Left ventricle myocardium inferior (tissue), 1 donor: ENCODE measurements at regions not wholly inside any gene's neighbourhood (a gene's known extent, or its start where the extent isn't known, plus 50 kb on each side); places are given as distances from the start of the nearest gene placed in this dataset.

Source experiments
- DNase-seq: peaks from one replicate; pipeline ENCODE4 v3.0.0-alpha.2; 2020
- H3K27ac ChIP-seq: fragments of 200-600 bp; replicated peaks from 2 replicates; pipeline ENCODE4 v1.8.0; 2021
- H3K27me3 ChIP-seq: fragments of 200-600 bp; 2 replicates; pipeline ENCODE4 v1.8.0; 2021; ENCODE audit warnings: low read depth
- H3K36me3 ChIP-seq: fragments of 200-600 bp; 2 replicates; pipeline ENCODE4 v1.8.0; 2021
- H3K4me1 ChIP-seq: fragments of 200-600 bp; 2 replicates; pipeline ENCODE4 v1.8.0; 2021
- H3K4me3 ChIP-seq: fragments of 200-600 bp; 2 replicates; pipeline ENCODE4 v1.8.0; 2021; ENCODE audit warnings: mild to moderate bottlenecking, moderate library complexity
- H3K9me3 ChIP-seq: fragments of 200-600 bp; replicated peaks from 2 replicates; pipeline ENCODE4 v1.8.0; 2021
- CTCF ChIP-seq: fragments of 200-600 bp; IDR thresholded peaks from 2 replicates; pipeline ENCODE4 v1.8.0; 2021; ENCODE audit warnings: antibody characterized with exemption, mild to moderate bottlenecking, borderline replicate concordance
- intact Hi-C: fragments of 100-400 bp; cut with micrococcal nuclease; formaldehyde crosslinking; loops from one replicate; pipeline ENCODE4 v1.11.0; 2022
- donor health status: DM: no; HTN: yes; CAD: no; lungs with severe emphysema.

- DNase-seq: no peak
- intact Hi-C loops: no loop called here
- no peaks in the 10 kb centered on the region for H3K36me3 ChIP-seq
- H3K27me3 ChIP-seq: no peaks in the 10 kb centered on the region
- H3K4me3 ChIP-seq: no peak overlapping the region
- no peaks in the 10 kb centered on the region for H3K4me1 ChIP-seq
- no peak overlapping the region for H3K27ac ChIP-seq
- TF ChIP-seq CTCF: no peak
- no peaks in the 10 kb centered on the region for H3K9me3 ChIP-seq
Measured at GRCh38 chrX:127568691-127569090, 483.5 kb downstream of the ACTRT1 start.

- Histone ChIP-seq H3K4me1 (no peaks in the 10 kb centered on the region), H3K27ac (no peak overlapping the region), H3K9me3 (no peaks in the 10 kb centered on the region), H3K4me3 (no peak overlapping the region), H3K36me3 (no peaks in the 10 kb centered on the region), H3K27me3 (no peaks in the 10 kb centered on the region)
- intact Hi-C loops: no loop called here
- no peak for TF ChIP-seq CTCF
- no peak for DNase-seq
Measured at GRCh38 chrX:127558811-127559210, 493.4 kb downstream of the ACTRT1 start.

GRCh38 chrX:127552571-127552970 is 499.6 kb downstream of the ACTRT1 start:
- Histone ChIP-seq H3K9me3 (no peaks in the 10 kb centered on the region), H3K4me3 (no peak overlapping the region), H3K36me3 (no peaks in the 10 kb centered on the region), H3K27me3 (no peaks in the 10 kb centered on the region), H3K27ac (no peak overlapping the region), H3K4me1 (no peaks in the 10 kb centered on the region)
- intact Hi-C loops: no loop called here
- DNase-seq: no peak
- no peak for TF ChIP-seq CTCF

DNA sequence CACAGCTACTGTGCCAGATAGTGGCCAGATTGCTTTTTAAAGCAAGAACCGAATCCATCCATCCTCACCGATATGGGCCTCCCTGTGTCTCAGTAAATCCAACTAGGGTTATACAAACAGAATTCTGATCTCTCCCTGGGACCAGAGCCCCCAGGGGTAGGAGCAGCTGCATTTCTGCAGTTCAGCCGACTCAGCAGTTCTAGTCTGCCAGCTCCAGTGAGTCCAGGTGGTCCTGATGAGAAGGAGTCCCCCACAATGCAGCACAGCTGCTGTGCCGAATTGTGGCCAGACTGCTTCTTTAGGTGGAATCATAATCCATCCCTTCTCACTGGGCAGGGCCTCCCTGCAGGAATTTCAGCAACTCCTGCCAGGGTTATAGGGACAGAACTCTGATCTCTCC is 532.9 kb downstream of the ACTRT1 start:
- intact Hi-C loops: no loop called here

DNA sequence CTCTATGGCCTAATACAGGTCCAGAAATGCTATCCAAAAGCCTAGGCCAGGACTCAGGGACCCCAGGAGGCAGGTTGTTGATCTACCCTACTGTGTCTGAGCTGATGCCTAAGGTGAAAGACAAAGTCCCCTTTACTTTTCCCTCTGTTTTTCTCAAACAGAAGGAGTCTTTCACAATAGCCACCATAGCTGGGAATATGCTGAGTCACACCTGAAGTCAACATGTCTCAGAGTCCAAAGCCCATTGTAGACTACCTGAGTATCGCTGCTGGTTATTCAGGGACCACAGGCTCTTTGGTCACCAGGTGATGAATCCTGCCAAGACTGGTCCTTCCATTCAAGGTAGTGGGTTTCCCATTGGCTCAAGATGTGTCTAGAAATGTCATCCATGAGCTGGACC is 562.2 kb downstream of the ACTRT1 start:
- Histone ChIP-seq H3K9me3 (peaks cover 8% of the 10 kb centered on the region), H3K27me3 (no peaks in the 10 kb centered on the region), H3K4me3 (no peak overlapping the region), H3K36me3 (no peaks in the 10 kb centered on the region), H3K4me1 (no peaks in the 10 kb centered on the region), H3K27ac (no peak overlapping the region)
- intact Hi-C loops: no loop called here
- TF ChIP-seq CTCF: no peak
- no peak for DNase-seq

More for the DNA sequence above, 532.9 kb downstream of the ACTRT1 start:
- H3K9me3 ChIP-seq: peaks cover 9% of the 10 kb centered on the region
- no peaks in the 10 kb centered on the region for H3K4me1 ChIP-seq
- H3K36me3 ChIP-seq: no peaks in the 10 kb centered on the region
- H3K27me3 ChIP-seq: no peaks in the 10 kb centered on the region
- H3K27ac ChIP-seq: no peak overlapping the region
- no peak for TF ChIP-seq CTCF
- DNase-seq: no peak
- no peak overlapping the region for H3K4me3 ChIP-seq

- H3K9me3 ChIP-seq: no peaks in the 10 kb centered on the region
- no peak overlapping the region for H3K27ac ChIP-seq
- intact Hi-C loops: no loop called here
- no peak for TF ChIP-seq CTCF
- DNase-seq: no peak
- no peaks in the 10 kb centered on the region for H3K4me1 ChIP-seq
- H3K4me3 ChIP-seq: no peak overlapping the region
- no peaks in the 10 kb centered on the region for H3K27me3 ChIP-seq
- no peaks in the 10 kb centered on the region for H3K36me3 ChIP-seq
Measured at GRCh38 chrX:127466211-127466610, 586.0 kb downstream of the ACTRT1 start.
